GM10266 (cell line): ENCODE measurements at regions not wholly inside any gene's neighbourhood (a gene's known extent, or its start where the extent isn't known, plus 50 kb on each side); places are given as distances from the start of the nearest gene placed in this dataset.

Experiments used
- DNase-seq: peaks from one replicate; pipeline ENCODE4 v3.0.0; 2012; ENCODE audit errors: extremely low spot score
- CTCF ChIP-seq: IDR thresholded peaks from 2 replicates; pipeline ENCODE4 v1.5.1; 2012; ENCODE audit warnings: mild to moderate bottlenecking, low read depth; ENCODE audit not compliant: control insufficient read depth, insufficient read depth; ENCODE audit errors: missing control alignments

- no peak for DNase-seq
- no peak for TF ChIP-seq CTCF
Measured at GRCh38 chr16:85548375-85548774, 64.7 kb upstream of the GSE1 start.

DNA sequence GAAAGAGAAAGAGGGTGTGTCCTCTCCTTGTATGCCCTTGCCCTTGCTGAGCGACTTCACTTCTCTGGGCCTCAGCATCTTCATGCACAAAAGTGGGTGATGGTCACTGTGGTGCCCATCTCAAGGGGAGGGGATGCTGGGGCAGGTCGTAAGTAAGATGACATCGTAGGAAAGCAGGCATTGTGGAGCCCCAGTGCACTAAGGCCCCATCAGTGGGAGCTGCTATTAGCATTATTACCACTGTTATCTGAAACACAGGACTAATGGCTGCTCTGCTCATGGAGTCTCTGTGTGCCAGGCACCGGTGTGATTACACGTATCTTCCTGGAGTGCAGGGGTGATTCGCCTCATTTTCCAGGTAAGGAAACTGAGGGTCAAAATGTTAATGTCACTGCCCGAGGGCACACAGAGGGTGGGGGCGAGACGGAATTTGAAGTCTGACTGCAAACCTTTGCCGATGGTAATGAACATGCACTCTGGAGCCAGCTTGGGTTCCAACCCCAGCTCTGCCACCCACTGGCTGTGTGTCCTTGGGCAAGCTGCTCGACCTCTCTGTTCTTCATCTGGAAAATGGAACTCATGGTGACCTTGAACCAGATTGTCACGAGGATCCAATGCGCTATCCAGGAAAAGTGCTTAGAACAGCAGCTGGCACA lies 63.2 kb upstream of the GSE1 start:
- no peak for DNase-seq
- no peak for TF ChIP-seq CTCF

- no peak for TF ChIP-seq CTCF
- no peak for DNase-seq
Measured at GRCh38 chr16:85550422-85550864, 62.7 kb upstream of the GSE1 start.

GRCh38 chr16:85550953-85551924 lies 61.9 kb upstream of the GSE1 start:
- DNase-seq = no peak
- TF ChIP-seq CTCF = no peak

- no peak for DNase-seq
- no peak for TF ChIP-seq CTCF
Measured at GRCh38 chr16:85552980-85553435, 60.1 kb upstream of the GSE1 start.

DNA sequence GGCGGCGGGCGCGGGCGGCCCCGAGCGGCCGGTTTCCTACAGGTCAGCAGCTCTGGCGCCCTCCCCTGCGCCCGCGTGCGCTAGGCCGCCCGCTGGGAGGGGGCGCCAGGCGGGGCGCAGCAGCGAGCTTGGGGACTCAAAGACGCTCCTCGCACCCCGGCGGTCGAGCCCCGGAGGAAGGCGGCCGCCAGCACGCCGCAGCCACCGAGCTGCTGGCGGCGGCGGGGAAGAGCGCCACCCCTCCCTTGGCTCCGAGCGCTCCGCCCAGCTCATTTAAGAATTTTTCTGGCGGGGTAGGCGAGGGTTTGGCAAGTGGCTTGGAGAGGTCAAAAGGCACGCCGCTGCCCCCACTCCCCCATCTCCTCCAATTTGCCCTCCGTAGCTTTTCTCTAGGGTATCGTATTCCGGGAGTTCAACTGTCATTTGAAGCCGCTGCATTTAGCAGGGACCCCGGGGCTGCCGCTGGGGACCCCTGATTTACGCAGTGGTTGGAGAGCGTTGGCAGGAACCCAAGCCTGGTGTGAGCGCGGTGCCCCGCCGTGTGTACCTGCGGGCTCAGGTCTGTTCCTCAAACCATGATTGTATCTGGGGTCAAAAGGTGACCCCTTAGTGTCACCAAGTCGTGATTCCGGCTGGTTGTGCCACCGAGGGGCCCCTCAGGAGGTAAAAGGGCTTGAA lies 59.5 kb upstream of the GSE1 start:
- TF ChIP-seq CTCF = peak; percentile 45
- DNase-seq = peak; percentile 88
